ENCODE measurements at regions not wholly inside any gene's neighbourhood (a gene's known extent, or its start where the extent isn't known, plus 50 kb on each side); places are given as distances from the start of the nearest gene placed in this dataset.

GRCh38 chr18:45253056-45253565 is 362.2 kb upstream of the SLC14A2 start:
- Histone ChIP-seq H3K4me3 (no peak overlapping the region), H3K27ac (no peak overlapping the region), H3K36me3 (ENCODE audit: insufficient read depth, low read length) (no peaks in the 10 kb centered on the region), H3K9me3 (ENCODE audit: low read depth, low read length) (no peaks in the 10 kb centered on the region), H3K9ac (ENCODE audit: insufficient read length) (no peak overlapping the region)
- DNase-seq (ENCODE audit: low read depth, low spot score): no peak
- TF ChIP-seq EZH2 (IDR thresholded peaks at IDR 0.05) (no peak), FOXP2 (optimal IDR thresholded peaks at IDR 0.05; ENCODE audit: control extremely low read depth, extremely low read length, insufficient read depth) (no peak), POLR2AphosphoS5 (IDR thresholded peaks at IDR 0.05; ENCODE audit: borderline replicate concordance, low read depth, low read length) (no peak)

DNA sequence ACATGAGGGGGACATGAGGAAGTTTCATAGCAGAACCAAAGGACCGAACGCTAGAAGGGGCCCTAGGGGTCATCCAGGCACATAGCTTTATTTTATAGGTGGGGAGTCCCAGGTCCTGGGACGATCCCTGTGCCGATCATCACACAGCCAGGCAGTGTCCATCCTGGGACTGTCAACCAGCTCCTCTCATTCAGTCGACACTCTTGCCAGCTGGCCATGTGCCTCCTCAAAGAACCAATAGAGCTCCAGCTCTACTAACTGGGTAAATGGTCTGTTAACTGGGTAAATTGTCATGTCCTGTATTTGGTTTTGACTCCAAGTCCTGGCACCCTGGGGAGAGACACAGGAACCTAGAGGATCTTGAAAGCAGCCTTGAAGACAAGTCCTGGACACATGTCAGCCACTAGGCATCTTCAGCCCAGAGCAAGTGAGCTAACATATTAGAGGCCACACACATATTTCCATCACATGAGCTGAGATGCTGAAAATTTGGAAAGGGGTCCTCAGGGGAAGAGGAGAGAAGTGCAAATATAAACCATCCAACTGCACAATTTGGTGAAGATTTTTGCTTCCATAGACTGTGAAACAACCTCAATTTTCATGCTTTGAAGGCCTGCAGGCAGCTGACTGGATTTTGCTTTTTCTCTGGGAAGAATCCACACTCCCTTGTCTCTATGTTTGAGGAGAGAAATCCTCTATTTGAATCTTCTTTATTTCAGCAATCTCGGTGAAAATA is 361.1 kb upstream of the SLC14A2 start:
- H3K27ac ChIP-seq: no peak overlapping the region
- no peaks in the 10 kb centered on the region for H3K9me3 ChIP-seq (ENCODE audit: low read depth, low read length)
- no peak for TF ChIP-seq FOXP2 (optimal IDR thresholded peaks at IDR 0.05; ENCODE audit: control extremely low read depth, extremely low read length, insufficient read depth)
- TF ChIP-seq EZH2 (IDR thresholded peaks at IDR 0.05): no peak
- TF ChIP-seq POLR2AphosphoS5 (IDR thresholded peaks at IDR 0.05; ENCODE audit: borderline replicate concordance, low read depth, low read length): no peak
- no peak overlapping the region for H3K4me3 ChIP-seq
- no peak for DNase-seq (ENCODE audit: low read depth, low spot score)
- H3K9ac ChIP-seq (ENCODE audit: insufficient read length): no peak overlapping the region
- H3K36me3 ChIP-seq (ENCODE audit: insufficient read depth, low read length): no peaks in the 10 kb centered on the region

- Histone ChIP-seq H3K9me3 (ENCODE audit: low read depth, low read length) (no peaks in the 10 kb centered on the region), H3K27ac (no peak overlapping the region), H3K9ac (ENCODE audit: insufficient read length) (no peak overlapping the region), H3K36me3 (ENCODE audit: insufficient read depth, low read length) (no peaks in the 10 kb centered on the region), H3K4me3 (no peak overlapping the region)
- no peak for DNase-seq (ENCODE audit: low read depth, low spot score)
- TF ChIP-seq EZH2 (IDR thresholded peaks at IDR 0.05) (no peak), POLR2AphosphoS5 (IDR thresholded peaks at IDR 0.05; ENCODE audit: borderline replicate concordance, low read depth, low read length) (no peak), FOXP2 (optimal IDR thresholded peaks at IDR 0.05; ENCODE audit: control extremely low read depth, extremely low read length, insufficient read depth) (no peak)
These were observed 360.6 kb upstream of the SLC14A2 start for GRCh38 chr18:45254709-45255082.

DNA sequence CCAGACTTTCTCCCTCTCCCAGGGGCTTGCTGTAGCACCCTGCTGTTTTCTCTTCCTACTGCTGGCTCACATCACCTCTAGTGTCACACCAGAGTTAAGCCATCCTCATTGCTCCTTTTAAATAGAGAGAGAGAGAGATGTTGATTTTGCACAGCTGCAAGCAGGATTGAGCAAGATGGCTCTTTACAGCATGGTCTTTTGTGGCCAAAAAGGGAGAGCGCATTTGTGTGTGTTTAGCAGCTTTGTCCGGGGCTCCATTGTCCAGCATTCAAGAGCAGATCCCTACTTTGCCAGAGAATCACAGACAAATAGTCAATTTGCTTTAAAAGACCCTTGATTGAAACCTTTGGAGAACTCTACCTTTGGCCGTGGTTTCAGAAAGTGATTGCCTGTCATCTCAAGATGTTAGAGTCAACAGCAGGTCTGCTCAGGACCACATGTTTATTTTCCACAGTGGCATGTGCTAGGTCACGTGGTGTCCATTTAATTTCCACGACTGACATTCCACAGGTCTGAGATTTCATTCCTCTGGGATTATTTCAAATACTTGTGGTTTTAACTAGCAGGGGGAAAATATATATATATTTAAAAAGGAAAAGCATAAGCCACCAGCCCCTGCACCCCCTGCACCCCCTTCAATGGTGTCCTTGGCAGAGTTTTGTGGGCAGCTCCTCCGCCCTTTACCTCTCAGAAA is 359.9 kb upstream of the SLC14A2 start:
- Histone ChIP-seq H3K36me3 (ENCODE audit: insufficient read depth, low read length) (no peaks in the 10 kb centered on the region), H3K4me3 (no peak overlapping the region), H3K9ac (ENCODE audit: insufficient read length) (no peak overlapping the region), H3K9me3 (ENCODE audit: low read depth, low read length) (no peaks in the 10 kb centered on the region), H3K27ac (no peak overlapping the region)
- no peak for DNase-seq (ENCODE audit: low read depth, low spot score)
- no peak for TF ChIP-seq EZH2 (IDR thresholded peaks at IDR 0.05)
- no peak for TF ChIP-seq POLR2AphosphoS5 (IDR thresholded peaks at IDR 0.05; ENCODE audit: borderline replicate concordance, low read depth, low read length)
- TF ChIP-seq FOXP2 (optimal IDR thresholded peaks at IDR 0.05; ENCODE audit: control extremely low read depth, extremely low read length, insufficient read depth): no peak

DNA sequence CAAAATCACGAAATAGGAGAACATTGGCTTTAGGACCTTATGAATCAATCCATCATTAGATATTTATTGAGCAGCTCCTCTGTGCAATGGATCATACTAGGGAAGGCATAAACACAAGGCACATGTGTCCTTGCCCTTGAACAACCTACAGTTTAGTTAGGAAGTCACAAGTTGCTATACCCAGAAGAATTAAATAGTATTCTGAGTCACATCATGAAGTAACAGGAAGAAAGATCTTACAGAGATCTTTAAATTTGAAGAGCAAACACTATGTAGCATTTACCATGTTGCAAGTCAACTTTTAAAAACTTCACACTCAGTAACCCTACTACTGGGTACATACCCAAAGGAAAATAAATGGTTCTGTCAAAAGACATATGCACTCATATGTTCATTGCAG is 355.2 kb upstream of the SLC14A2 start:
- H3K9me3 ChIP-seq (ENCODE audit: low read depth, low read length): no peaks in the 10 kb centered on the region
- H3K36me3 ChIP-seq (ENCODE audit: insufficient read depth, low read length): no peaks in the 10 kb centered on the region
- H3K4me3 ChIP-seq: no peak overlapping the region
- no peak overlapping the region for H3K27ac ChIP-seq
- TF ChIP-seq FOXP2 (optimal IDR thresholded peaks at IDR 0.05; ENCODE audit: control extremely low read depth, extremely low read length, insufficient read depth) (no peak), EZH2 (IDR thresholded peaks at IDR 0.05) (no peak), POLR2AphosphoS5 (IDR thresholded peaks at IDR 0.05; ENCODE audit: borderline replicate concordance, low read depth, low read length) (no peak)
- no peak overlapping the region for H3K9ac ChIP-seq (ENCODE audit: insufficient read length)
- no peak for DNase-seq (ENCODE audit: low read depth, low spot score)

DNA sequence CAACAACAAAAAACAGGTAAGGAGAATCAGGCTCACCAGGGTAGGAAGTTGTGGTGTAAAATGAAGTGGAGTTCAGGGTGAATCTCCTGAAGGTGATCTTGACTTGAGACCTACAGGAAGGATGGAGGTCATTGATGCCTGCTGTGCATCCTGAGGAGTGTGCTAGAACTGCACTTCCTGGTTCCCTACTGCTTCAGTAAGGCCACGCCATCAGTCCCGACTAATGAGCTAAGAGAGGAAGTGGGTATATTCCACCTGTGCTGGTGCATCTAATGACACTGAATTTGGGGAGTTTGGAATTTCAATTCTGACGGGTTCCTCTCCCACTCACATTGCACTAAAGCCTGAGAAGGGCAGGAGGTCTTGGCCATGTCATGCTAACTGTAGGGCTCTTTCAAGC is 349.3 kb upstream of the SLC14A2 start:
- Histone ChIP-seq H3K36me3 (ENCODE audit: insufficient read depth, low read length) (no peaks in the 10 kb centered on the region), H3K9ac (ENCODE audit: insufficient read length) (no peak overlapping the region), H3K27ac (no peak overlapping the region), H3K4me3 (no peak overlapping the region), H3K9me3 (ENCODE audit: low read depth, low read length) (no peaks in the 10 kb centered on the region)
- TF ChIP-seq EZH2 (IDR thresholded peaks at IDR 0.05): no peak
- no peak for TF ChIP-seq FOXP2 (optimal IDR thresholded peaks at IDR 0.05; ENCODE audit: control extremely low read depth, extremely low read length, insufficient read depth)
- TF ChIP-seq POLR2AphosphoS5 (IDR thresholded peaks at IDR 0.05; ENCODE audit: borderline replicate concordance, low read depth, low read length): no peak
- DNase-seq (ENCODE audit: low read depth, low spot score): no peak

DNA sequence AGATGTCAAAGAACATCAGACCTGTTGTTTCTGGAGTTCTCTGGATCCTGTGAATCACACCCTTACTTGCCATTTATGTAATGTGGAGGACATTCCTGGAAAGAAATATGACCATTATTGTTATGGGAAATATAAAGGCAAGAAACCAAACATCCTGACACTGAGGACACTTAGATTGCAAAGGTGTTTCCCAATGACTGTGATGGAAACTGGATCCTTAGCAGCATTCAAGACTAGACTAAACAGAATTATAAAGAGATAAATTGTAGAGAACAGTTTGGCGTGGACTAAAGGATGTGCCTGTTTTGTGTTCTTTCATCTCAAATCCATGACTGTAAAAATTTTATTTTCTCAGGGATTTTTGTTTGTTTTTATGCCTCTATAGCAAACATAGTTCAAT is 347.7 kb upstream of the SLC14A2 start:
- no peak for TF ChIP-seq FOXP2 (optimal IDR thresholded peaks at IDR 0.05; ENCODE audit: control extremely low read depth, extremely low read length, insufficient read depth)
- TF ChIP-seq EZH2 (IDR thresholded peaks at IDR 0.05): no peak
- TF ChIP-seq POLR2AphosphoS5 (IDR thresholded peaks at IDR 0.05; ENCODE audit: borderline replicate concordance, low read depth, low read length): no peak

GRCh38 chr18:45268583-45268982 is 346.7 kb upstream of the SLC14A2 start:
- no peak for DNase-seq (ENCODE audit: low read depth, low spot score)
- H3K9ac ChIP-seq (ENCODE audit: insufficient read length): no peak overlapping the region
- no peaks in the 10 kb centered on the region for H3K36me3 ChIP-seq (ENCODE audit: insufficient read depth, low read length)
- no peak for TF ChIP-seq EZH2 (IDR thresholded peaks at IDR 0.05)
- no peak for TF ChIP-seq FOXP2 (optimal IDR thresholded peaks at IDR 0.05; ENCODE audit: control extremely low read depth, extremely low read length, insufficient read depth)
- TF ChIP-seq POLR2AphosphoS5 (IDR thresholded peaks at IDR 0.05; ENCODE audit: borderline replicate concordance, low read depth, low read length): no peak
- no peaks in the 10 kb centered on the region for H3K9me3 ChIP-seq (ENCODE audit: low read depth, low read length)
- H3K4me3 ChIP-seq: no peak overlapping the region
- H3K27ac ChIP-seq: no peak overlapping the region

More for the DNA sequence above, 347.7 kb upstream of the SLC14A2 start:
- DNase-seq (ENCODE audit: low read depth, low spot score): no peak
- Histone ChIP-seq H3K9me3 (ENCODE audit: low read depth, low read length) (no peaks in the 10 kb centered on the region), H3K9ac (ENCODE audit: insufficient read length) (no peak overlapping the region), H3K36me3 (ENCODE audit: insufficient read depth, low read length) (no peaks in the 10 kb centered on the region), H3K27ac (no peak overlapping the region), H3K4me3 (no peak overlapping the region)
